ENCODE measurements at regions not wholly inside any gene's neighbourhood (a gene's known extent, or its start where the extent isn't known, plus 50 kb on each side); places are given as distances from the start of the nearest gene placed in this dataset.

- TF ChIP-seq ZBTB40 (IDR thresholded peaks at IDR 0.05) (no peak), ZBTB40 (CRISPR knock-in tag; IDR thresholded peaks at IDR 0.05) (no peak), HES4 (CRISPR knock-in tag; IDR thresholded peaks at IDR 0.05; ENCODE audit: borderline replicate concordance) (no peak), SOX6 (IDR thresholded peaks at IDR 0.05) (no peak), SOX6 (CRISPR knock-in tag; IDR thresholded peaks at IDR 0.05) (peak; percentile 50; the same call in 1 of the 2 replicates), ZNF83 (CRISPR knock-in tag; IDR thresholded peaks at IDR 0.05; ENCODE audit: borderline replicate concordance) (no peak), ZNF367 (CRISPR knock-in tag; IDR thresholded peaks at IDR 0.05; ENCODE audit: borderline replicate concordance) (no peak), HNF4G (IDR thresholded peaks at IDR 0.05; ENCODE audit: borderline replicate concordance, low read depth, low read length) (peak; percentile 62; the same call in 1 of the 2 replicates), HNF4G (CRISPR knock-in tag; IDR thresholded peaks at IDR 0.05; ENCODE audit: borderline replicate concordance, low read depth) (no peak)
- TF ChIP-seq, protein P1, sequence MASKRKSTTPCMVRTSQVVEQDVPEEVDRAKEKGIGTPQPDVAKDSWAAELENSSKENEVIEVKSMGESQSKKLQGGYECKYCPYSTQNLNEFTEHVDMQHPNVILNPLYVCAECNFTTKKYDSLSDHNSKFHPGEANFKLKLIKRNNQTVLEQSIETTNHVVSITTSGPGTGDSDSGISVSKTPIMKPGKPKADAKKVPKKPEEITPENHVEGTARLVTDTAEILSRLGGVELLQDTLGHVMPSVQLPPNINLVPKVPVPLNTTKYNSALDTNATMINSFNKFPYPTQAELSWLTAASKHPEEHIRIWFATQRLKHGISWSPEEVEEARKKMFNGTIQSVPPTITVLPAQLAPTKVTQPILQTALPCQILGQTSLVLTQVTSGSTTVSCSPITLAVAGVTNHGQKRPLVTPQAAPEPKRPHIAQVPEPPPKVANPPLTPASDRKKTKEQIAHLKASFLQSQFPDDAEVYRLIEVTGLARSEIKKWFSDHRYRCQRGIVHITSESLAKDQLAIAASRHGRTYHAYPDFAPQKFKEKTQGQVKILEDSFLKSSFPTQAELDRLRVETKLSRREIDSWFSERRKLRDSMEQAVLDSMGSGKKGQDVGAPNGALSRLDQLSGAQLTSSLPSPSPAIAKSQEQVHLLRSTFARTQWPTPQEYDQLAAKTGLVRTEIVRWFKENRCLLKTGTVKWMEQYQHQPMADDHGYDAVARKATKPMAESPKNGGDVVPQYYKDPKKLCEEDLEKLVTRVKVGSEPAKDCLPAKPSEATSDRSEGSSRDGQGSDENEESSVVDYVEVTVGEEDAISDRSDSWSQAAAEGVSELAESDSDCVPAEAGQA (IDR thresholded peaks at IDR 0.05; ENCODE audit: low read depth): no peak
- TF ChIP-seq, protein P1 (CRISPR knock-in tag; IDR thresholded peaks at IDR 0.05; ENCODE audit: borderline replicate concordance): no peak
Observed at GRCh38 chr2:38474715-38475566, 97.9 kb upstream of the ATL2 start (continued).
